Activated T-helper 1 cell treated with anti-CD3 and anti-CD28 coated beads, Interleukin-2, amount 50 U/mL, for 16 hours (primary cell): ENCODE measurements at regions not wholly inside any gene's neighbourhood (a gene's known extent, or its start where the extent isn't known, plus 50 kb on each side); places are given as distances from the start of the nearest gene placed in this dataset.
"Not testable (repeated sequence)": the region's sequence is repeated elsewhere in the genome, so short reads cannot be mapped to it uniquely, and the experiment has no call there.

ENCODE experiments used
- DNase-seq, 2 donors: peaks; one replicate each; pipeline ENCODE4 v3.0.0-alpha.2; 2020; ENCODE audit warnings: low read depth in 1 of 2, low spot score in 1 of 2

- DNase-seq, result no peak
These were observed 70.1 kb downstream of the FBXO4 start for GRCh38 chr5:41995193-41995592.

GRCh38 chr5:42001673-42002072 is 76.6 kb downstream of the FBXO4 start:
- no peak for DNase-seq

- not testable (repeated sequence) for DNase-seq
These were observed 78.8 kb downstream of the FBXO4 start for GRCh38 chr5:42003852-42004251.

- no peak for DNase-seq
These were observed 80.6 kb downstream of the FBXO4 start for GRCh38 chr5:42005561-42006153.

- DNase-seq, result no peak
These were observed 88.5 kb downstream of the FBXO4 start for GRCh38 chr5:42013561-42013960.

- no peak for DNase-seq
These were observed 90.2 kb downstream of the FBXO4 start for GRCh38 chr5:42015254-42015653.

- no peak for DNase-seq
These were observed 90.6 kb downstream of the FBXO4 start for GRCh38 chr5:42015681-42016080.

GRCh38 chr5:42020788-42021530 is 95.9 kb downstream of the FBXO4 start:
- DNase-seq, result no peak

GRCh38 chr5:42021923-42022322 is 96.8 kb downstream of the FBXO4 start:
- DNase-seq, result no peak

- DNase-seq, result no peak
These were observed 97.4 kb downstream of the FBXO4 start for GRCh38 chr5:42022383-42022972.

- DNase-seq, result no peak
These were observed 101.4 kb downstream of the FBXO4 start for GRCh38 chr5:42026446-42026845.

- DNase-seq, result no peak
These were observed 107.1 kb downstream of the FBXO4 start for GRCh38 chr5:42032137-42032536.

GRCh38 chr5:42035526-42035925 is 110.4 kb downstream of the FBXO4 start:
- DNase-seq, result no peak

GRCh38 chr5:42036379-42036778 is 111.3 kb downstream of the FBXO4 start:
- no peak for DNase-seq

- no peak for DNase-seq
These were observed 112.4 kb downstream of the FBXO4 start for GRCh38 chr5:42037379-42037932.

- no peak for DNase-seq
These were observed 118.3 kb downstream of the FBXO4 start for GRCh38 chr5:42043400-42043799.

GRCh38 chr5:42057254-42057690 is 132.2 kb downstream of the FBXO4 start:
- peak in 1 of 2 donors; percentile 21 for DNase-seq

- no peak for DNase-seq
These were observed 134.2 kb downstream of the FBXO4 start for GRCh38 chr5:42059291-42059690.

- DNase-seq, result no peak
These were observed 134.8 kb downstream of the FBXO4 start for GRCh38 chr5:42059778-42060464.

GRCh38 chr5:42061121-42061520 is 136.0 kb downstream of the FBXO4 start:
- no peak for DNase-seq

- DNase-seq, result no peak
These were observed 139.7 kb downstream of the FBXO4 start for GRCh38 chr5:42064821-42065220.

- DNase-seq, result no peak
These were observed 141.1 kb downstream of the FBXO4 start for GRCh38 chr5:42066131-42066530.
